ENCODE measurements at regions not wholly inside any gene's neighbourhood (a gene's known extent, or its start where the extent isn't known, plus 50 kb on each side); places are given as distances from the start of the nearest gene placed in this dataset.
A peak's percentile ranks its signal among the peaks of the same experiment; 100 is the strongest.
"Not testable (repeated sequence)": the region's sequence is repeated elsewhere in the genome, so short reads cannot be mapped to it uniquely, and the experiment has no call there.

GRCh38 chr9:90521811-90522570 is 120.6 kb downstream of the DIRAS2 start:
- DNase-seq = no peak

GRCh38 chr9:90523958-90524357 is 118.7 kb downstream of the DIRAS2 start:
- DNase-seq = no peak

- DNase-seq = no peak
Observed at GRCh38 chr9:90526386-90526785, 116.2 kb downstream of the DIRAS2 start.

- DNase-seq = not testable (repeated sequence)
Observed at GRCh38 chr9:90536094-90536493, 106.5 kb downstream of the DIRAS2 start.

DNA sequence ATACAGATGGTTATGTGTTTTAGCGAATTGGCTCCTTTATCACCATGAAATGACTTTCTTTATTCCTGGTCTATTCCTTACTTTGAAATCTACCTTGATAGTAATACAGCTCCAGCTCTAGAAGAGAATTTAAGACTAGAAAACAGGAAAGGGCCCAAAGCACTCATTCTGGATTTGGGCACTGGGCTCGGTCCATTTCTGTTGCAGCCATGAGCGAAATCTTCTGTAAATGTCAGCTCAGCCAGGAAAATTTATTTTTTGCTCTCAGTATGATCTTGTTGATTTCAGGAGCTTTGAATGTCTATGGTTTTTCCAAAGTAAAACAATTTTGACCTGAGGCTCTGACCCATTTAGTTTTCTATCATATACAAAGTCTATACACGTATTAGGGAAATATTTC is 104.1 kb downstream of the DIRAS2 start:
- DNase-seq = no peak

DNA sequence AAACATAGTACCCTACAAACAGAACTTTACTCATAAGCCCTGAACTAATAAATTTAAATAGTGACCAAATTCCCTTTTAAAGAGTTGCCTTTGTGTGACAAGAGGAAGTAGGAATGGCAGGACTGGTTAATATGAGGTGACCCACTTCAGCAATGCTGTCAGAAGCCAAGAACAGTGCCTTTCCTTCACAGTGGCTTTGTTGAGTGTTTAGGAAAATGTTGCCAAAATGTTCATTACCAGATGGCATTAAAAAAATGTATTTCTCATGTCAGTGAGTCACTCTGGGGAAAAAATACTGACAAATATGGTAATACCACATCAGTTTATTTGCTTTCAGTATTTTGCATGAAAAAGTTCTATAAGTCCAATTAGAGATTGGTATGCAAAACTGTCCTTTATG is 103.3 kb downstream of the DIRAS2 start:
- DNase-seq = no peak

- no peak for DNase-seq
Observed at GRCh38 chr9:90540734-90541133, 101.9 kb downstream of the DIRAS2 start.

- DNase-seq = no peak
Observed at GRCh38 chr9:90544488-90544887, 98.1 kb downstream of the DIRAS2 start.

GRCh38 chr9:90546200-90546599 is 96.4 kb downstream of the DIRAS2 start:
- DNase-seq = peak; percentile 1 to 41

- peak in 1 of 2 experiments; percentile 0 for DNase-seq
Observed at GRCh38 chr9:90547896-90548295, 94.7 kb downstream of the DIRAS2 start.

DNA sequence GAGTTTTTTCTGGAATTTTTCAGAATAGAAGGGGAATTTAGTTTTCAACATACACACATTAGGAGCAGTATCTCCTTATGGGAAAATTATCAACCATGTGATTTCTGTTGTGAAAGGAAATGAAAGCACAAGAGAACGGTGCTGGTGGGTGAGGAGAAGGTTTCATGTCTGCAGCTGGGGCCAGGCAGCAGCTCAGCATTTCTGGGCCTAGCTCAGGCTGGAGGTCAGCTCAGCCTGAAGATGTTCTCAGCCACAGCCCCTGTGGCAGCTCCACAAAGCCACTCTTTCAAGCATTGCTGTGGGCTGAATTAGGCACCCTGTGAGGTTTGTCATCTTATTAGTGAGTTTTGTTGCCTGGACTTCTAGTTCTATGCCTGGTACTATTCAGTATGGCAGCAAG is 90.3 kb downstream of the DIRAS2 start:
- DNase-seq = no peak

DNA sequence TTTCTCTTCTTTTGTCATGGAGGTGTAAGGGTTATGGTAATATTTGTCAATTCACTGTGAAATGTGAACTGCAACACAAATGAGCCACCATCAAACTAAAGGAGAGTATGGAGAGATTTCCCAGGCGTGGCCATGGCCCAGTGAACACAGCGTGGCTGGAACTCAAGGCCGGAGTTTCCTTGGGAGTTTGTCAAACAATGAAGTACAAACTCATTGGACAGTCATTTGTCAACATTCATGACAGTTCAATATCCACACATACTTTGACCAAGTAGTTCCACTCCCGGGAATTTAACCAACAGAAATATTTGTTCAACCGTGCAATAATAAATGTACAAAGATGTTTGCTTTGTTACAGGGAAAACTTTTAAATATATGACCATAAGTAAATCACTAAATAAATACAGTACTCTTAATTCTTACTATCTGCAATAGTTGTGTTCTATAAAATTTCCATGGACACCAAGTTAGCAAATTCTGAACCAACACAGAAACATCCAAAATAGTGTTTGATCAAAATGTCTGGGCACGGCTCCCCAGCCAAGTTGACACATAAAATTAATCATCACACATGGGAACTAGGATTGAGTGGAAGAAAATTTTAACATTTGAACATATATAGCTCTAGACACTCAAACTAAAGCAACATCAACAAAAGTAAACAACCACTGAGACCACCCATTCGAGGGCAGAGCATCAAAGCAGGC is 87.1 kb downstream of the DIRAS2 start:
- DNase-seq = no peak

- DNase-seq = no peak
Observed at GRCh38 chr9:90556897-90557675, 85.5 kb downstream of the DIRAS2 start.

- DNase-seq = no peak
Observed at GRCh38 chr9:90559075-90560073, 83.2 kb downstream of the DIRAS2 start.
